ENCODE measurements at regions not wholly inside any gene's neighbourhood (a gene's known extent, or its start where the extent isn't known, plus 50 kb on each side); places are given as distances from the start of the nearest gene placed in this dataset.
A peak's percentile ranks its signal among the peaks of the same experiment; 100 is the strongest.

DNA sequence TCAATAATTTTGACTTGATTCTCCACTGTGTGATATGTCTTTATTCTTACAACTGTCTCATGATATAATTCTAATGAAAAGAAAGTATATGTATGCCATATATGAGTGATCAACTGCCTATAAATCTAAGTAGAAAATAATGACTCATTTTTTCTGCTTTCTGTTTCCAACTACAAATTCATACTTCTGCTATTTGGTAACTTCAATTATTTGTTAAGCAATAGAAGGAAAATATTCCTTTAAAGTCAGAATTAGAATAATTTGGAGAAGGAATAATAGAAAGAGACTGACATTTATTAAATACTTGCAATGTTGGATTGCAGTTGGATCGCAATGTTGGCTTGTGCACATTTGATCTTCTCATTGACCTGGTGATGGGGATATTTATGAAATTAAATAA lies 204.2 kb upstream of the PACRGL start:
- no peak overlapping the region for H3K27ac Mint-ChIP-seq (ENCODE audit: low read depth, unreplicated experiment)
- TF ChIP-seq, protein P1, sequence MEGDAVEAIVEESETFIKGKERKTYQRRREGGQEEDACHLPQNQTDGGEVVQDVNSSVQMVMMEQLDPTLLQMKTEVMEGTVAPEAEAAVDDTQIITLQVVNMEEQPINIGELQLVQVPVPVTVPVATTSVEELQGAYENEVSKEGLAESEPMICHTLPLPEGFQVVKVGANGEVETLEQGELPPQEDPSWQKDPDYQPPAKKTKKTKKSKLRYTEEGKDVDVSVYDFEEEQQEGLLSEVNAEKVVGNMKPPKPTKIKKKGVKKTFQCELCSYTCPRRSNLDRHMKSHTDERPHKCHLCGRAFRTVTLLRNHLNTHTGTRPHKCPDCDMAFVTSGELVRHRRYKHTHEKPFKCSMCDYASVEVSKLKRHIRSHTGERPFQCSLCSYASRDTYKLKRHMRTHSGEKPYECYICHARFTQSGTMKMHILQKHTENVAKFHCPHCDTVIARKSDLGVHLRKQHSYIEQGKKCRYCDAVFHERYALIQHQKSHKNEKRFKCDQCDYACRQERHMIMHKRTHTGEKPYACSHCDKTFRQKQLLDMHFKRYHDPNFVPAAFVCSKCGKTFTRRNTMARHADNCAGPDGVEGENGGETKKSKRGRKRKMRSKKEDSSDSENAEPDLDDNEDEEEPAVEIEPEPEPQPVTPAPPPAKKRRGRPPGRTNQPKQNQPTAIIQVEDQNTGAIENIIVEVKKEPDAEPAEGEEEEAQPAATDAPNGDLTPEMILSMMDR (IDR thresholded peaks at IDR 0.05; ENCODE audit: unreplicated experiment), result no peak
- no peak for DNase-seq (ENCODE audit: unreplicated experiment)
- intact Hi-C loops (cut with micrococcal nuclease), result no loop called here
- no peak overlapping the region for H3K4me3 Mint-ChIP-seq (ENCODE audit: unreplicated experiment)
- POLR2A ChIA-PET, result no interaction called here
- no peaks in the 10 kb centered on the region for H3K9me3 Mint-ChIP-seq (ENCODE audit: unreplicated experiment)
- no peaks in the 10 kb centered on the region for H3K4me1 Mint-ChIP-seq (ENCODE audit: insufficient read depth, unreplicated experiment)
- no TSS peak for BruUV-seq (replicated peaks)
- H3K36me3 Mint-ChIP-seq (ENCODE audit: insufficient read depth, unreplicated experiment), result no peaks in the 10 kb centered on the region
- no peaks in the 10 kb centered on the region for H3K27me3 Mint-ChIP-seq (ENCODE audit: insufficient read depth, unreplicated experiment)
- CTCF ChIA-PET, result no interaction called here

DNA sequence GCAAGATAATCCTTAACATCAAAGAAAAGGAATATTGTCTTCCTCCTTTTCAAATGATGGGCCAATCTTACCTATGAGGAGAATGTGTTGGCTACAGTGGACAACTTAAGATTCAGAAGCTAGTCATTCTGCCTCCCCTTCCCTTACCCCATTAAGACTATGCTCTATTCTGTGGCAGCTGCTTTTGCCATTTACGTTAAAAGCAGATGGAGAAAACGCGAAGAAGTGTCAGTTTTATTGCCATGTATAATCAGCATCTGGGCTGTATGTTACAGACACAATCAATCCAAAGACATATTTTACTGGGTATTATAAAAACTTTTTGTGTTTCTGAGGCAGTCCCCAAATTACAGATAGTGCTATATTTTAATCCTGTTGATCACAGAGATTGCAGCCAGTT lies 196.1 kb upstream of the PACRGL start:
- no TSS peak for BruUV-seq (replicated peaks)
- TF ChIP-seq, protein P1 (IDR thresholded peaks at IDR 0.05; ENCODE audit: unreplicated experiment), result no peak
- H3K27ac Mint-ChIP-seq (ENCODE audit: low read depth, unreplicated experiment), result no peak overlapping the region
- intact Hi-C loops (cut with micrococcal nuclease), result no loop called here
- no peaks in the 10 kb centered on the region for H3K36me3 Mint-ChIP-seq (ENCODE audit: insufficient read depth, unreplicated experiment)
- H3K9me3 Mint-ChIP-seq (ENCODE audit: unreplicated experiment), result no peaks in the 10 kb centered on the region
- no peaks in the 10 kb centered on the region for H3K27me3 Mint-ChIP-seq (ENCODE audit: insufficient read depth, unreplicated experiment)
- peaks cover 11% of the 10 kb centered on the region for H3K4me1 Mint-ChIP-seq (ENCODE audit: insufficient read depth, unreplicated experiment)
- H3K4me3 Mint-ChIP-seq (ENCODE audit: unreplicated experiment), result no peak overlapping the region
- DNase-seq (ENCODE audit: unreplicated experiment), result no peak
- CTCF ChIA-PET, result no interaction called here
- POLR2A ChIA-PET, result no interaction called here

DNA sequence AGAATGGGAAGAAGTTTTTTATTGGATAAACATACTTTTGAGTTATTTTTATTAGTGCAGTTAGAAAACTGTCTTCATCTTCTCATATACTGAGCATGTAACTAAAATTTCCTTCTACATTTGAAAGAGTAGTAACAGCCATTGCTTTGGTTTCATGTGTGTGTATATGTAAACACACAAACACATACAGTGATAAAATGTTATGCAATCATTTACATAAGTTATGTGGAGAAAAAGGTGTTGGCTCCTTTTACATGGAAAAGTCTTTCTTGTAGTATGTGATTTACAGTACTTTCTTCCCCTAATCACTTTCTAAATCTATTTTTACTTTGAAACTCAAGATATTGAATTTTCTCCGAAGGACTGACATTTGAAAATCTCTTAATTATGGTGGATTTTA lies 194.3 kb upstream of the PACRGL start:
- no TSS peak for BruUV-seq (replicated peaks)
- ChIA-PET POLR2A (no interaction called here), CTCF (interaction anchor here (1.2 to 1.4 kb wide), 2 partner anchors 35 to 40 kb away, joined by 3 to 5 read pairs; no protein-coding TSS in a partner anchor)
- no peaks in the 10 kb centered on the region for H3K27me3 Mint-ChIP-seq (ENCODE audit: insufficient read depth, unreplicated experiment)
- peaks cover 11% of the 10 kb centered on the region for H3K4me1 Mint-ChIP-seq (ENCODE audit: insufficient read depth, unreplicated experiment)
- TF ChIP-seq, protein P1 (IDR thresholded peaks at IDR 0.05; ENCODE audit: unreplicated experiment), result no peak
- no peaks in the 10 kb centered on the region for H3K36me3 Mint-ChIP-seq (ENCODE audit: insufficient read depth, unreplicated experiment)
- H3K9me3 Mint-ChIP-seq (ENCODE audit: unreplicated experiment), result no peaks in the 10 kb centered on the region
- peak overlapping the region; percentile 6 for H3K4me3 Mint-ChIP-seq (ENCODE audit: unreplicated experiment)
- no peak for DNase-seq (ENCODE audit: unreplicated experiment)
- intact Hi-C loops (cut with micrococcal nuclease), result no loop called here
- H3K27ac Mint-ChIP-seq (ENCODE audit: low read depth, unreplicated experiment), result no peak overlapping the region

DNA sequence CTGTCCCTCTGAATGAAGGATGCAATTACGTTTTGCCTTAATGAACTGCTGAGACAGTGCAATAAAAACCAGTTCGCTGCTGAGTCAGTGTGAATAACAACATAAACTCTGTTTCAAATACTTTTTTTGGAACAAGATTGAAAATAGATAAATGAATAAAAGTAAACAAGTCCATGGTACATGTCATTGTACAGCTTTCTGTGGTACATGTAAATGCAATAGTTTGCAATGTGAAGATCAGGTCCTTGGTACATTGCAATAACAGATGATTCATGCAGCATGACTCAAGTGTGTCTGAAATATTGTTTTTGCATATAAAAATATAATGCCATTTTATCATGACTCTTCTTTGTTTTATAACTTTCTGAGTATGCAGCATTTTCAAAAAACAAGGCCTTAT lies 193.4 kb upstream of the PACRGL start:
- H3K27me3 Mint-ChIP-seq (ENCODE audit: insufficient read depth, unreplicated experiment), result no peaks in the 10 kb centered on the region
- no peaks in the 10 kb centered on the region for H3K9me3 Mint-ChIP-seq (ENCODE audit: unreplicated experiment)
- no peaks in the 10 kb centered on the region for H3K36me3 Mint-ChIP-seq (ENCODE audit: insufficient read depth, unreplicated experiment)
- CTCF ChIA-PET, result interaction anchor here (0.5 to 0.6 kb wide), 3 partner anchors 197 to 1790 kb away, joined by 3 read pairs; no protein-coding TSS in a partner anchor
- peak; percentile 80 for DNase-seq (ENCODE audit: unreplicated experiment)
- BruUV-seq (replicated peaks), result no TSS peak
- TF ChIP-seq, protein P1 (IDR thresholded peaks at IDR 0.05; ENCODE audit: unreplicated experiment), result no peak
- POLR2A ChIA-PET, result interaction anchor here (0.7 to 1.5 kb wide), 2 partner anchors 90 to 193 kb away, joined by 3 to 4 read pairs; partner anchors contain the start of gene PACRGL
- intact Hi-C loops (cut with micrococcal nuclease), result no loop called here
- H3K4me3 Mint-ChIP-seq (ENCODE audit: unreplicated experiment), result no peak overlapping the region
- peaks cover 11% of the 10 kb centered on the region for H3K4me1 Mint-ChIP-seq (ENCODE audit: insufficient read depth, unreplicated experiment)
- peak overlapping the region; percentile 81 for H3K27ac Mint-ChIP-seq (ENCODE audit: low read depth, unreplicated experiment)
